Liver (tissue), 8 donors: ENCODE measurements at regions not wholly inside any gene's neighbourhood (a gene's known extent, or its start where the extent isn't known, plus 50 kb on each side); places are given as distances from the start of the nearest gene placed in this dataset.

Experiments used
- DNase-seq: peaks from one replicate; pipeline ENCODE4 v3.0.0-alpha.2; 2017; ENCODE audit warnings: low spot score
- H3K27ac ChIP-seq, 2 donors: one replicate each; pipeline ENCODE4 v1.7.0; 2013; ENCODE audit warnings: inconsistent platforms in 2 of 2, low read length in 2 of 2, control low read depth in 1 of 2, low read depth in 1 of 2, mild to moderate bottlenecking in 1 of 2
- H3K27me3 ChIP-seq, 4 donors: one replicate each; pipeline versions ENCODE4 v1.6.1 to v1.7.0; 2013; ENCODE audit warnings: low read length in 3 of 4, inconsistent platforms in 1 of 4, mild to moderate bottlenecking in 1 of 4, moderate library complexity in 1 of 4; ENCODE audit not compliant: control insufficient read depth in 4 of 4, insufficient read depth in 4 of 4
- H3K36me3 ChIP-seq, 4 donors: one replicate each; pipeline versions ENCODE4 v1.6.1 to v1.7.0; 2013; ENCODE audit warnings: low read length in 3 of 4, mild to moderate bottlenecking in 3 of 4, low read depth in 1 of 4, moderate library complexity in 1 of 4; ENCODE audit not compliant: control insufficient read depth in 4 of 4, insufficient read depth in 3 of 4
- H3K4me1 ChIP-seq, 4 donors: one replicate each; pipeline versions ENCODE4 v1.6.1 to v1.7.0; 2013; ENCODE audit warnings: low read length in 3 of 4, mild to moderate bottlenecking in 3 of 4, moderate library complexity in 1 of 4; ENCODE audit not compliant: control insufficient read depth in 4 of 4, insufficient read depth in 4 of 4
- H3K4me3 ChIP-seq, 3 donors: one replicate each; pipeline versions ENCODE4 v1.6.1 to v1.7.0; 2013; ENCODE audit warnings: low read length in 3 of 3, control low read depth in 1 of 3, low read depth in 1 of 3, mild to moderate bottlenecking in 1 of 3
- H3K9ac ChIP-seq, 2 donors: one replicate each; pipeline ENCODE4 v1.7.0; 2013; ENCODE audit warnings: low read length in 2 of 2, mild to moderate bottlenecking in 2 of 2, moderate library complexity in 2 of 2, control low read depth in 1 of 2, low read depth in 1 of 2
- H3K9me3 ChIP-seq, 4 donors: one replicate each; pipeline versions ENCODE4 v1.6.1 to v1.7.0; 2013; ENCODE audit warnings: low read length in 3 of 4; ENCODE audit not compliant: control insufficient read depth in 4 of 4
- EGR1 ChIP-seq, 2 donors: IDR thresholded peaks; 2 replicates each; pipeline ENCODE4 v1.6.1; 2016 to 2018; ENCODE audit warnings: antibody characterized with exemption in 2 of 2, low read depth in 2 of 2
- FOXA1 ChIP-seq: IDR thresholded peaks from 2 replicates; pipeline ENCODE4 v1.6.1; 2016; ENCODE audit warnings: antibody characterized with exemption
- GABPA ChIP-seq, 2 donors: IDR thresholded peaks in 1 of 2; conservative IDR thresholded peaks in 1 of 2; 2 replicates each; pipeline ENCODE4 v1.6.1; 2016; ENCODE audit warnings: antibody characterized with exemption in 2 of 2, mild to moderate bottlenecking in 1 of 2, moderate library complexity in 1 of 2
- HNF4A ChIP-seq, 2 donors: conservative IDR thresholded peaks; 2 replicates each; pipeline ENCODE4 v1.6.1; 2016; ENCODE audit warnings: antibody characterized with exemption in 2 of 2, mild to moderate bottlenecking in 2 of 2
- HNF4G ChIP-seq: IDR thresholded peaks from 2 replicates; pipeline ENCODE4 v1.6.1; 2016; ENCODE audit warnings: antibody characterized with exemption
- NR2F2 ChIP-seq: IDR thresholded peaks from 2 replicates; pipeline ENCODE4 v1.6.1; 2016; ENCODE audit warnings: antibody characterized with exemption
- RAD21 ChIP-seq, 2 donors: IDR thresholded peaks; 2 replicates each; pipeline ENCODE4 v1.6.1; 2016; ENCODE audit warnings: antibody characterized with exemption in 2 of 2, mild to moderate bottlenecking in 2 of 2
- RXRA ChIP-seq, 2 donors: IDR thresholded peaks; 2 replicates each; pipeline ENCODE4 v1.6.1; 2017 to 2018; ENCODE audit warnings: antibody characterized with exemption in 2 of 2, mild to moderate bottlenecking in 1 of 2
- TAF1 ChIP-seq: conservative IDR thresholded peaks from 2 replicates; pipeline ENCODE4 v1.6.1; 2016; ENCODE audit warnings: antibody characterized with exemption, mild to moderate bottlenecking
- YY1 ChIP-seq: IDR thresholded peaks from 2 replicates; pipeline ENCODE4 v1.6.1; 2016; ENCODE audit warnings: antibody characterized with exemption, mild to moderate bottlenecking
- WGBS: extraction: QIAGEN DNeasy Blood & Tissue Kit; methylation state at CpG from one replicate; pipeline ENCODE4 v1.1.7; 2013; 5-methylcytosine and 5-hydroxymethylcytosine counted together
- TF ChIP-seq, protein P1 (sequence below): IDR thresholded peaks from 2 replicates; pipeline ENCODE4 v1.6.1; 2016; ENCODE audit warnings: antibody characterized with exemption
- TF ChIP-seq, protein P2 (sequence below): IDR thresholded peaks from 2 replicates; pipeline ENCODE4 v1.6.1; 2016; ENCODE audit warnings: antibody characterized with exemption, mild to moderate bottlenecking
- TF ChIP-seq, protein P3 (sequence below): fragments of 150-350 bp; IDR thresholded peaks from 2 replicates; pipeline ENCODE4 v1.5.1; 2017; ENCODE audit warnings: improper control_type of control experiment, low read depth, low read length; ENCODE audit not compliant: missing input control
- donor health status: healthy.
- donor health status: healthy.
- donor health status: healthy.
- donor health status: healthy.
- donor health status: healthy.

DNA sequence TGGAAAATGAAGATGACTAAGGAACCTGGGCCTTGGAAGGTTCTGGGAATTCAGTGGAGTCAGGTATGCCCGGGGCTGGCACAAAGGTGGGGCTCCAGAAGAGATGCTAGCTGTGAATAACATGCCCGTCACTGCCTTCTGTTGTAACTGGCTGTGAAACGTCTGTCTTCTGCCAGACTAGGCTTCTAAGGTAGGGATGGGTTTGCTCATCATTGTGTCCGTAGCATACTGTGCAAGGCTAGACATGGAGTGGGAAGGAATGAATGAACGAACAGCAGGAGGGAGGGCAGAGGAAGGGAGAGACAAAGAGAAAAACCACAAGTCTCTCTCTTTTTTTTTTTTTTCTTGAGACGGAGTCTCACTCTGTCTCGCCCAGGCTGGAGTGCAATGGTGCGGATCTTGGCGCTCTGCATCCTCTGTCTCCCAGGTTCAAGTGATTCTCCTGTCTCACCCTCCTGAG, 327.4 kb downstream of the MN1 start (continued):
- TF ChIP-seq, protein P1, sequence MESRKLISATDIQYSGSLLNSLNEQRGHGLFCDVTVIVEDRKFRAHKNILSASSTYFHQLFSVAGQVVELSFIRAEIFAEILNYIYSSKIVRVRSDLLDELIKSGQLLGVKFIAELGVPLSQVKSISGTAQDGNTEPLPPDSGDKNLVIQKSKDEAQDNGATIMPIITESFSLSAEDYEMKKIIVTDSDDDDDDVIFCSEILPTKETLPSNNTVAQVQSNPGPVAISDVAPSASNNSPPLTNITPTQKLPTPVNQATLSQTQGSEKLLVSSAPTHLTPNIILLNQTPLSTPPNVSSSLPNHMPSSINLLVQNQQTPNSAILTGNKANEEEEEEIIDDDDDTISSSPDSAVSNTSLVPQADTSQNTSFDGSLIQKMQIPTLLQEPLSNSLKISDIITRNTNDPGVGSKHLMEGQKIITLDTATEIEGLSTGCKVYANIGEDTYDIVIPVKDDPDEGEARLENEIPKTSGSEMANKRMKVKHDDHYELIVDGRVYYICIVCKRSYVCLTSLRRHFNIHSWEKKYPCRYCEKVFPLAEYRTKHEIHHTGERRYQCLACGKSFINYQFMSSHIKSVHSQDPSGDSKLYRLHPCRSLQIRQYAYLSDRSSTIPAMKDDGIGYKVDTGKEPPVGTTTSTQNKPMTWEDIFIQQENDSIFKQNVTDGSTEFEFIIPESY = no peak
- TF ChIP-seq TAF1 = no peak
- no peak for TF ChIP-seq RXRA (IDR thresholded peaks at IDR 0.05)
- no peak for TF ChIP-seq GABPA (IDR thresholded peaks at IDR 0.05 in 1 of 2, conservative IDR thresholded peaks at IDR 0.05 in 1 of 2)

DNA sequence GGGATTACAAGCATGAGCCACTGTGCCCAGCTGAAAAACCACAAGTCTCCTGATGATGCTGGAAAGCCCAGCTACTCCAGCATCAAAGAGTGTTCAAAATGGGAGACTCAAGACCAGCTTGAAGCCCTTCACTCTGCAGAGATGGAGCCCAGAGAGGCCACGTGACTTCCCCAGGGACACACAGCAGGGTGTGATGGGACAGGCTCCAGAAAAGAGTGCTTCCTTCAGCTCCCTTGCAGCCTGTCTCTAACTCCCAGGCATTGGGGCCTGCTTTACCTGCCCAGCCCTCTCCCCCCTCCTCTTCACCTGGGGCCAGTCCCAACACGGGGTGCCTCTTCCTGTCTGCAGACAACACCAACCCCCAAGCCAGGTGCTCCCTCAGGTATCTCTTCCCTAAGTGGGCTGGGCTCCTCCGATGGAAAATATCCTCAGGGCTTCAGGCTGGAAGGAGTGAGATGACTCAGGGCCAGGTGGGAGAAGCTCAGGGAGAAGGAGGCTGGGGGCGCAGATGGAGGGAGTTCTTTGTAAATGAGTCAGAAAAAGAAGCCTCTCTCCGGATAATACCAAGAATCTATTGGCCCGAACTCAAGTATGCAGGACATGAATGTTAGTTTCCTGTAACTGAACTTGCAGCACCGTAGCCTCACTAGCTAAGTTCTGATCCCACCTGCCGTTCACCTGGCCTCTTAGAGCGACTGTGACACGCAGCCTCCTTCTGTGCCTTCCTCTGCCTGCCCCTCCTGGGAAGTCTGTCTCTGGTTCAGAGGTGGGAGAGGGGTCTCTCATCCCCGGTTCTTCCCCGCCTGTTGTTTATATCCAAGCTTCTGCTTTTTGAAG, 326.6 kb downstream of the MN1 start:
- peaks cover 0 to 12% (median 7%) of the 10 kb centered on the region in 4 donors for H3K4me1 ChIP-seq
- H3K4me3 ChIP-seq = no peak overlapping the region
- 65% methylated on average over 12 of the region's 12 CpGs for WGBS
- TF ChIP-seq, protein P2, sequence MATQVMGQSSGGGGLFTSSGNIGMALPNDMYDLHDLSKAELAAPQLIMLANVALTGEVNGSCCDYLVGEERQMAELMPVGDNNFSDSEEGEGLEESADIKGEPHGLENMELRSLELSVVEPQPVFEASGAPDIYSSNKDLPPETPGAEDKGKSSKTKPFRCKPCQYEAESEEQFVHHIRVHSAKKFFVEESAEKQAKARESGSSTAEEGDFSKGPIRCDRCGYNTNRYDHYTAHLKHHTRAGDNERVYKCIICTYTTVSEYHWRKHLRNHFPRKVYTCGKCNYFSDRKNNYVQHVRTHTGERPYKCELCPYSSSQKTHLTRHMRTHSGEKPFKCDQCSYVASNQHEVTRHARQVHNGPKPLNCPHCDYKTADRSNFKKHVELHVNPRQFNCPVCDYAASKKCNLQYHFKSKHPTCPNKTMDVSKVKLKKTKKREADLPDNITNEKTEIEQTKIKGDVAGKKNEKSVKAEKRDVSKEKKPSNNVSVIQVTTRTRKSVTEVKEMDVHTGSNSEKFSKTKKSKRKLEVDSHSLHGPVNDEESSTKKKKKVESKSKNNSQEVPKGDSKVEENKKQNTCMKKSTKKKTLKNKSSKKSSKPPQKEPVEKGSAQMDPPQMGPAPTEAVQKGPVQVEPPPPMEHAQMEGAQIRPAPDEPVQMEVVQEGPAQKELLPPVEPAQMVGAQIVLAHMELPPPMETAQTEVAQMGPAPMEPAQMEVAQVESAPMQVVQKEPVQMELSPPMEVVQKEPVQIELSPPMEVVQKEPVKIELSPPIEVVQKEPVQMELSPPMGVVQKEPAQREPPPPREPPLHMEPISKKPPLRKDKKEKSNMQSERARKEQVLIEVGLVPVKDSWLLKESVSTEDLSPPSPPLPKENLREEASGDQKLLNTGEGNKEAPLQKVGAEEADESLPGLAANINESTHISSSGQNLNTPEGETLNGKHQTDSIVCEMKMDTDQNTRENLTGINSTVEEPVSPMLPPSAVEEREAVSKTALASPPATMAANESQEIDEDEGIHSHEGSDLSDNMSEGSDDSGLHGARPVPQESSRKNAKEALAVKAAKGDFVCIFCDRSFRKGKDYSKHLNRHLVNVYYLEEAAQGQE = no peak
- no peak for TF ChIP-seq GABPA (IDR thresholded peaks at IDR 0.05 in 1 of 2, conservative IDR thresholded peaks at IDR 0.05 in 1 of 2)
- TF ChIP-seq YY1 = no peak
- TF ChIP-seq, protein P3, sequence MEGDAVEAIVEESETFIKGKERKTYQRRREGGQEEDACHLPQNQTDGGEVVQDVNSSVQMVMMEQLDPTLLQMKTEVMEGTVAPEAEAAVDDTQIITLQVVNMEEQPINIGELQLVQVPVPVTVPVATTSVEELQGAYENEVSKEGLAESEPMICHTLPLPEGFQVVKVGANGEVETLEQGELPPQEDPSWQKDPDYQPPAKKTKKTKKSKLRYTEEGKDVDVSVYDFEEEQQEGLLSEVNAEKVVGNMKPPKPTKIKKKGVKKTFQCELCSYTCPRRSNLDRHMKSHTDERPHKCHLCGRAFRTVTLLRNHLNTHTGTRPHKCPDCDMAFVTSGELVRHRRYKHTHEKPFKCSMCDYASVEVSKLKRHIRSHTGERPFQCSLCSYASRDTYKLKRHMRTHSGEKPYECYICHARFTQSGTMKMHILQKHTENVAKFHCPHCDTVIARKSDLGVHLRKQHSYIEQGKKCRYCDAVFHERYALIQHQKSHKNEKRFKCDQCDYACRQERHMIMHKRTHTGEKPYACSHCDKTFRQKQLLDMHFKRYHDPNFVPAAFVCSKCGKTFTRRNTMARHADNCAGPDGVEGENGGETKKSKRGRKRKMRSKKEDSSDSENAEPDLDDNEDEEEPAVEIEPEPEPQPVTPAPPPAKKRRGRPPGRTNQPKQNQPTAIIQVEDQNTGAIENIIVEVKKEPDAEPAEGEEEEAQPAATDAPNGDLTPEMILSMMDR = no peak
- TF ChIP-seq FOXA1 = no peak
- no peak for TF ChIP-seq HNF4A (conservative IDR thresholded peaks at IDR 0.05)
- no peak for TF ChIP-seq TAF1
- TF ChIP-seq RXRA (IDR thresholded peaks at IDR 0.05) = no peak
- no peak for TF ChIP-seq NR2F2
- TF ChIP-seq HNF4G = no peak
- H3K27me3 ChIP-seq = no peaks in the 10 kb centered on the region
- no peaks in the 10 kb centered on the region for H3K36me3 ChIP-seq
- no peaks in the 10 kb centered on the region for H3K9me3 ChIP-seq
- DNase-seq = no peak
- no peak overlapping the region for H3K27ac ChIP-seq
- H3K9ac ChIP-seq = no peak overlapping the region

DNA sequence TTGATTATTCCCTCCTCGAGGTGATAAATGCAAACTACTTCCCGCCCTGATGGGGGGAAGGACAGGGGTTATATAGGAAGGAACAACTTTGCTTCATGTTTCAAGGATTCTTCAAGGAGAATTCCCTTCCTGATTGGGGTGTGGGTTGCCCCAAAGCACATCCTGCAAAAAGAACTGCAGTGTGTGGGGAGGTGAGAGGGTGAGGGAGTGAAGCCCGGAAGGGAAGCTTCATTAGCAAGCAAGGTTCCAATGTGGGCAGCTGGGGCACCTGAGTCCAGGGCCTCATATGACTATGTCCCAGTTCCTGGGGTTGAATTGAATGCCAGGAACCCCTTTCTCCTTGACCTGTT, 326.0 kb downstream of the MN1 start:
- WGBS = 69% methylated on average over 3 of the region's 3 CpGs
- Histone ChIP-seq H3K9ac (no peak overlapping the region), H3K4me1 (peaks cover 0 to 12% (median 7%) of the 10 kb centered on the region in 4 donors), H3K27ac (no peak overlapping the region), H3K27me3 (no peaks in the 10 kb centered on the region), H3K9me3 (no peaks in the 10 kb centered on the region), H3K36me3 (no peaks in the 10 kb centered on the region), H3K4me3 (no peak overlapping the region)
- no peak for DNase-seq
- TF ChIP-seq NR2F2 (no peak), EGR1 (IDR thresholded peaks at IDR 0.05; ENCODE audit: low read depth in 2 of 2) (no peak), RAD21 (IDR thresholded peaks at IDR 0.05) (no peak), HNF4A (conservative IDR thresholded peaks at IDR 0.05) (no peak), FOXA1 (no peak)
- TF ChIP-seq, protein P1 = no peak
- TF ChIP-seq, protein P3 = no peak
